H9 (cell line): ENCODE measurements at regions not wholly inside any gene's neighbourhood (a gene's known extent, or its start where the extent isn't known, plus 50 kb on each side); places are given as distances from the start of the nearest gene placed in this dataset.

Source experiments
- DNase-seq: peaks from one replicate; pipeline ENCODE4 v3.0.0-alpha.2; 2017
- H2AFZ ChIP-seq: one replicate; pipeline ENCODE4 v1.6.1; 2013; ENCODE audit warnings: mild to moderate bottlenecking, low read length, control low read depth, moderate library complexity
- H2AK5ac ChIP-seq: 2 replicates; pipeline ENCODE4 v1.6.1; 2013; ENCODE audit warnings: low read length, control low read depth, mixed read lengths; ENCODE audit not compliant: insufficient read length
- H2BK120ac ChIP-seq: one replicate; pipeline ENCODE4 v1.6.1; 2013; ENCODE audit warnings: low read depth, mild to moderate bottlenecking, low read length, control low read depth, inconsistent platforms; ENCODE audit not compliant: poor library complexity, severe bottlenecking
- H2BK12ac ChIP-seq: 2 replicates; pipeline ENCODE4 v1.6.1; 2013; ENCODE audit warnings: low read length, control low read depth, mixed read lengths, low read depth; ENCODE audit not compliant: insufficient read length
- H2BK15ac ChIP-seq: 2 replicates; pipeline ENCODE4 v1.6.1; 2013; ENCODE audit warnings: low read depth, low read length, control low read depth
- H2BK20ac ChIP-seq: one replicate; pipeline ENCODE4 v1.6.1; 2013; ENCODE audit warnings: low read depth, mild to moderate bottlenecking, low read length, control low read depth, inconsistent platforms; ENCODE audit not compliant: poor library complexity, severe bottlenecking
- H2BK5ac ChIP-seq: 2 replicates; pipeline ENCODE4 v1.6.1; 2013; ENCODE audit warnings: low read length, control low read depth, mixed read lengths; ENCODE audit not compliant: insufficient read length
- H3K14ac ChIP-seq: 2 replicates; pipeline ENCODE4 v1.6.1; 2013; ENCODE audit warnings: low read length, control low read depth; ENCODE audit not compliant: insufficient read depth
- H3K18ac ChIP-seq: 2 replicates; pipeline ENCODE4 v1.6.1; 2013; ENCODE audit warnings: low read depth, mild to moderate bottlenecking, mixed read lengths, low read length, control low read depth; ENCODE audit not compliant: insufficient read length
- H3K23ac ChIP-seq: 2 replicates; pipeline ENCODE4 v1.6.1; 2013; ENCODE audit warnings: low read length, control low read depth, mixed read lengths, low read depth; ENCODE audit not compliant: insufficient read length
- H3K23me2 ChIP-seq: 2 replicates; pipeline ENCODE4 v1.6.1; 2013; ENCODE audit warnings: low read depth, mild to moderate bottlenecking, mixed read lengths, low read length, control low read depth; ENCODE audit not compliant: insufficient read length, poor library complexity, severe bottlenecking
- H3K27ac ChIP-seq: 2 replicates; pipeline ENCODE4 v1.5.1; 2013; ENCODE audit warnings: low read length, control low read depth, mixed read lengths, low read depth; ENCODE audit not compliant: insufficient read length
- H3K27me3 ChIP-seq: 2 replicates; pipeline ENCODE4 v1.6.1; 2013; ENCODE audit warnings: low read length, control low read depth, inconsistent platforms; ENCODE audit not compliant: insufficient read depth
- H3K4ac ChIP-seq: 2 replicates; pipeline ENCODE4 v1.6.1; 2013; ENCODE audit warnings: low read depth, mild to moderate bottlenecking, control low read depth, inconsistent platforms, low read length, moderate library complexity
- H3K4me1 ChIP-seq: 2 replicates; pipeline ENCODE4 v1.6.1; 2013; ENCODE audit warnings: low read length, control low read depth, inconsistent platforms; ENCODE audit not compliant: insufficient read depth
- H3K4me2 ChIP-seq: 2 replicates; pipeline ENCODE4 v1.6.1; 2013; ENCODE audit warnings: low read length, control low read depth, mixed read lengths; ENCODE audit not compliant: insufficient read length, insufficient read depth
- H3K56ac ChIP-seq: 2 replicates; pipeline ENCODE4 v1.6.1; 2013; ENCODE audit warnings: low read depth, mild to moderate bottlenecking, mixed read lengths, low read length, control low read depth; ENCODE audit not compliant: insufficient read length
- H3K79me1 ChIP-seq: 2 replicates; pipeline ENCODE4 v1.6.1; 2013; ENCODE audit warnings: low read depth, mild to moderate bottlenecking, moderate library complexity, low read length, control low read depth, inconsistent platforms; ENCODE audit not compliant: insufficient read depth, poor library complexity, severe bottlenecking
- H3K79me2 ChIP-seq: 2 replicates; pipeline ENCODE4 v1.6.1; 2013; ENCODE audit warnings: low read length, control low read depth, inconsistent platforms; ENCODE audit not compliant: insufficient read depth
- H3K9ac ChIP-seq: 2 replicates; pipeline ENCODE4 v1.6.1; 2013; ENCODE audit warnings: low read length, control low read depth, mixed read lengths; ENCODE audit not compliant: insufficient read length; ENCODE audit errors: extremely low read depth
- H3K9me3 ChIP-seq: one replicate; pipeline ENCODE4 v1.6.1; 2013; ENCODE audit warnings: low read depth, low read length, inconsistent platforms; ENCODE audit not compliant: control insufficient read depth
- H3T11ph ChIP-seq: one replicate; pipeline ENCODE4 v1.6.1; 2013; ENCODE audit warnings: mild to moderate bottlenecking, low read length, control low read depth, inconsistent platforms
- H4K20me1 ChIP-seq: one replicate; pipeline ENCODE4 v1.6.1; 2013; ENCODE audit not compliant: control insufficient read depth, insufficient read length, insufficient read depth
- H4K5ac ChIP-seq: 2 replicates; pipeline ENCODE4 v1.6.1; 2013; ENCODE audit warnings: low read depth, mild to moderate bottlenecking, mixed read lengths, low read length, control low read depth; ENCODE audit not compliant: insufficient read length
- H4K8ac ChIP-seq: replicated peaks from 2 replicates; pipeline ENCODE4 v1.6.1; 2013; ENCODE audit warnings: low read length, control low read depth, mixed read lengths, low read depth; ENCODE audit not compliant: insufficient read length
- H4K91ac ChIP-seq: 2 replicates; pipeline ENCODE4 v1.6.1; 2013; ENCODE audit warnings: low read depth, mild to moderate bottlenecking, moderate library complexity, mixed read lengths, low read length, control low read depth; ENCODE audit not compliant: insufficient read length
- H3K27ac Mint-ChIP-seq, 3 experiments: 2 replicates in 2 of 3; 3 replicates in 1 of 3; pipeline ENCODE4 v1.8.0; 2020 to 2021; ENCODE audit warnings: mixed read lengths in 3 of 3, mild to moderate bottlenecking in 1 of 3, moderate library complexity in 1 of 3
- H3K27me3 Mint-ChIP-seq: 2 replicates; pipeline ENCODE4 v1.8.0; 2021; ENCODE audit warnings: low read depth, mild to moderate bottlenecking, moderate library complexity, mixed read lengths
- H3K36me3 Mint-ChIP-seq, 3 experiments: 2 replicates in 2 of 3; 3 replicates in 1 of 3; pipeline ENCODE4 v1.8.0; 2020 to 2021; ENCODE audit warnings: low read depth in 3 of 3, mixed read lengths in 3 of 3; ENCODE audit not compliant: insufficient read depth in 1 of 3
- H3K4me1 Mint-ChIP-seq, 2 experiments: 2 replicates each; pipeline ENCODE4 v1.8.0; 2020; ENCODE audit warnings: mixed read lengths in 2 of 2
- H3K4me3 Mint-ChIP-seq, 2 experiments: 2 replicates in 1 of 2; 3 replicates in 1 of 2; pipeline ENCODE4 v1.8.0; 2020 to 2021; ENCODE audit warnings: mild to moderate bottlenecking in 2 of 2, mixed read lengths in 2 of 2, moderate library complexity in 1 of 2
- H3K9me3 Mint-ChIP-seq, 2 experiments: 2 replicates in 1 of 2; 3 replicates in 1 of 2; pipeline ENCODE4 v1.8.0; 2020; ENCODE audit warnings: mild to moderate bottlenecking in 2 of 2, mixed read lengths in 2 of 2, moderate library complexity in 1 of 2
- WGBS: extraction: QIAGEN DNeasy Blood & Tissue Kit; methylation state at CpG from one replicate; pipeline ENCODE4 v1.1.7; 2013; ENCODE audit warnings: missing lambda C conversion rate, low lambda C conversion rate, mixed read lengths; ENCODE audit not compliant: insufficient read length; ENCODE audit errors: extremely low coverage; 5-methylcytosine and 5-hydroxymethylcytosine counted together
- TF ChIP-seq, protein P1 (sequence below): fragments of 200-600 bp; sonication (generic); conservative IDR thresholded peaks from 3 replicates; pipeline ENCODE4 v1.8.0; 2021; ENCODE audit warnings: antibody characterized with exemption, mild to moderate bottlenecking

DNA sequence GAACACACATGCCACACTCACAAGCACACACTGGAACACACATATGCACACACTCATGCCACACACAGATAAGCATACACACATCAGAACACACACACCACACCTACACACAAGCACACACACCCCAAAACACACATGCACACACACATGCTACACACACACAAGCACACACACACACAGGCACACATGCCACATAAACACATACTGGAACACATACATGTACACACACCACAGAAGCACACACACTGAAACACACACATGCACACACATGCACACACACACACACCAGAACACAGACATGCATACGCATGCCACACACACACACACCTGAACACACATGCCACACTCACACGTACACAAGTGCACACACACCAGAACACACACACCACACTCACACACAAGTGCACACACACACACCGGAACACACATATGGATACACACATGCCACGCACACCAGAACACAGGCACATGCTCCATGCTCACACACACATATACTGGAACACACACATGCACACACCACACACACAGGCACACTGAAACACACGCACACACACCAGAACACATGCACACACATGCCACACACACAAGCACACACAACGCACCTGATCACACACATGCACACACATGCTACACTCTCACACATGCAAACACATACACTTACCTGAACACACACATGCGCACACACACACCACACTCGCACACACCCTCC lies 78.0 kb upstream of the IRX4 start:
- no peak overlapping the region for H3K56ac ChIP-seq
- DNase-seq, result no peak
- H3K79me1 ChIP-seq, result no peaks in the 10 kb centered on the region
- no peak overlapping the region for H3K4me2 ChIP-seq
- no peaks in the 10 kb centered on the region for H3K9me3 Mint-ChIP-seq
- no peaks in the 10 kb centered on the region for H3K79me2 ChIP-seq
- H3K27ac Mint-ChIP-seq, result no peak overlapping the region
- no peak overlapping the region for H4K91ac ChIP-seq
- H2BK15ac ChIP-seq, result no peak overlapping the region
- H2BK120ac ChIP-seq, result no peak overlapping the region
- WGBS, result no CpG with 5 or more reads among the region's 8 CpGs
- TF ChIP-seq, protein P1, sequence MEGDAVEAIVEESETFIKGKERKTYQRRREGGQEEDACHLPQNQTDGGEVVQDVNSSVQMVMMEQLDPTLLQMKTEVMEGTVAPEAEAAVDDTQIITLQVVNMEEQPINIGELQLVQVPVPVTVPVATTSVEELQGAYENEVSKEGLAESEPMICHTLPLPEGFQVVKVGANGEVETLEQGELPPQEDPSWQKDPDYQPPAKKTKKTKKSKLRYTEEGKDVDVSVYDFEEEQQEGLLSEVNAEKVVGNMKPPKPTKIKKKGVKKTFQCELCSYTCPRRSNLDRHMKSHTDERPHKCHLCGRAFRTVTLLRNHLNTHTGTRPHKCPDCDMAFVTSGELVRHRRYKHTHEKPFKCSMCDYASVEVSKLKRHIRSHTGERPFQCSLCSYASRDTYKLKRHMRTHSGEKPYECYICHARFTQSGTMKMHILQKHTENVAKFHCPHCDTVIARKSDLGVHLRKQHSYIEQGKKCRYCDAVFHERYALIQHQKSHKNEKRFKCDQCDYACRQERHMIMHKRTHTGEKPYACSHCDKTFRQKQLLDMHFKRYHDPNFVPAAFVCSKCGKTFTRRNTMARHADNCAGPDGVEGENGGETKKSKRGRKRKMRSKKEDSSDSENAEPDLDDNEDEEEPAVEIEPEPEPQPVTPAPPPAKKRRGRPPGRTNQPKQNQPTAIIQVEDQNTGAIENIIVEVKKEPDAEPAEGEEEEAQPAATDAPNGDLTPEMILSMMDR, result no peak
- peak overlapping the region; percentile 8 for H4K8ac ChIP-seq
- no peak overlapping the region for H3K4ac ChIP-seq
- no peak overlapping the region for H2BK12ac ChIP-seq
- H3K36me3 Mint-ChIP-seq, result no peaks in the 10 kb centered on the region; a peak in 1 of 7 replicates
- H3K23ac ChIP-seq, result no peak overlapping the region
- no peak overlapping the region for H3K4me3 Mint-ChIP-seq
- no peak overlapping the region for H3K9ac ChIP-seq
- no peak overlapping the region for H3K14ac ChIP-seq
- no peak overlapping the region for H2AK5ac ChIP-seq
- H2BK5ac ChIP-seq, result no peak overlapping the region
- H4K20me1 ChIP-seq, result no peaks in the 10 kb centered on the region
- no peaks in the 10 kb centered on the region for H3K23me2 ChIP-seq
- no peaks in the 10 kb centered on the region; the same call in 1 of the 2 replicates for H3K27me3 Mint-ChIP-seq
- H3K27me3 ChIP-seq, result no peaks in the 10 kb centered on the region
- no peak overlapping the region for H2AFZ ChIP-seq
- H3K18ac ChIP-seq, result no peak overlapping the region
- H3T11ph ChIP-seq, result no peak overlapping the region
- H4K5ac ChIP-seq, result peak overlapping the region; percentile 17
- no peak overlapping the region for H2BK20ac ChIP-seq
- H3K4me1 Mint-ChIP-seq, result peaks cover 2% of the 10 kb centered on the region in 2 experiments; a peak in 3 of 4 replicates
- no peaks in the 10 kb centered on the region for H3K4me1 ChIP-seq
- H3K9me3 ChIP-seq, result no peaks in the 10 kb centered on the region
- no peak overlapping the region for H3K27ac ChIP-seq
